Mesendoderm (in vitro differentiated cells): ENCODE measurements at regions not wholly inside any gene's neighbourhood (a gene's known extent, or its start where the extent isn't known, plus 50 kb on each side); places are given as distances from the start of the nearest gene placed in this dataset.

Experiments
- DNase-seq: peaks from one replicate; pipeline ENCODE4 v3.0.0; 2013
- H2AK5ac ChIP-seq: 2 replicates; pipeline ENCODE4 v1.6.1; 2013; ENCODE audit warnings: low read length, inconsistent platforms
- H2BK120ac ChIP-seq: 2 replicates; pipeline ENCODE4 v1.6.1; 2013; ENCODE audit warnings: low read depth, mild to moderate bottlenecking, low read length, moderate library complexity, mixed read lengths
- H2BK15ac ChIP-seq: replicated peaks from 2 replicates; pipeline ENCODE4 v1.6.1; 2013; ENCODE audit warnings: low read depth, mild to moderate bottlenecking, moderate library complexity
- H2BK5ac ChIP-seq: 2 replicates; pipeline ENCODE4 v1.6.1; 2013; ENCODE audit warnings: low read length, inconsistent platforms
- H3K18ac ChIP-seq: 2 replicates; pipeline ENCODE4 v1.6.1; 2013; ENCODE audit warnings: mild to moderate bottlenecking, low read length, mixed read lengths
- H3K23ac ChIP-seq: one replicate; pipeline ENCODE4 v1.6.1; 2013; ENCODE audit warnings: low read length
- H3K27ac ChIP-seq: 2 replicates; pipeline ENCODE4 v1.5.1; 2013; ENCODE audit warnings: low read depth, mild to moderate bottlenecking, inconsistent platforms, low read length, moderate library complexity
- H3K27me3 ChIP-seq: 2 replicates; pipeline ENCODE4 v1.6.1; 2013; ENCODE audit warnings: low read length, control low read depth, mild to moderate bottlenecking, inconsistent platforms; ENCODE audit not compliant: insufficient read depth, poor library complexity
- H3K36me3 ChIP-seq: 2 replicates; pipeline ENCODE4 v1.6.1; 2013; ENCODE audit warnings: low read length, inconsistent platforms; ENCODE audit not compliant: control insufficient read depth, insufficient read depth
- H3K4ac ChIP-seq: one replicate; pipeline ENCODE4 v1.6.1; 2013; ENCODE audit warnings: low read depth, mild to moderate bottlenecking, low read length, moderate library complexity
- H3K4me1 ChIP-seq: 2 replicates; pipeline ENCODE4 v1.6.1; 2013; ENCODE audit warnings: low read depth, low read length, inconsistent platforms; ENCODE audit not compliant: control insufficient read depth
- H3K4me2 ChIP-seq: 2 replicates; pipeline ENCODE4 v1.6.1; 2013; ENCODE audit warnings: low read length
- H3K4me3 ChIP-seq: 2 replicates; pipeline ENCODE4 v1.5.1; 2013; ENCODE audit warnings: mild to moderate bottlenecking, low read length
- H3K56ac ChIP-seq: one replicate; pipeline ENCODE4 v1.6.1; 2013; ENCODE audit warnings: low read length
- H3K79me1 ChIP-seq: 2 replicates; pipeline ENCODE4 v1.6.1; 2013; ENCODE audit warnings: low read length, inconsistent platforms
- H3K79me2 ChIP-seq: 2 replicates; pipeline ENCODE4 v1.6.1; 2013; ENCODE audit warnings: mild to moderate bottlenecking, low read length; ENCODE audit not compliant: control insufficient read depth, insufficient read depth
- H3K9ac ChIP-seq: 2 replicates; pipeline ENCODE4 v1.6.1; 2013; ENCODE audit warnings: low read length, inconsistent platforms
- H4K5ac ChIP-seq: one replicate; pipeline ENCODE4 v1.6.1; 2013; ENCODE audit warnings: low read length
- H4K8ac ChIP-seq: one replicate; pipeline ENCODE4 v1.6.1; 2013; ENCODE audit warnings: low read depth, mild to moderate bottlenecking, control low read depth, low read length, moderate library complexity
- WGBS: extraction: QIAGEN DNeasy Blood & Tissue Kit; methylation state at CpG from one replicate; pipeline ENCODE4 v1.1.7; 2013; ENCODE audit warnings: low lambda C conversion rate, missing lambda C conversion rate; ENCODE audit not compliant: insufficient coverage; ENCODE audit errors: extremely low coverage; 5-methylcytosine and 5-hydroxymethylcytosine counted together

DNA sequence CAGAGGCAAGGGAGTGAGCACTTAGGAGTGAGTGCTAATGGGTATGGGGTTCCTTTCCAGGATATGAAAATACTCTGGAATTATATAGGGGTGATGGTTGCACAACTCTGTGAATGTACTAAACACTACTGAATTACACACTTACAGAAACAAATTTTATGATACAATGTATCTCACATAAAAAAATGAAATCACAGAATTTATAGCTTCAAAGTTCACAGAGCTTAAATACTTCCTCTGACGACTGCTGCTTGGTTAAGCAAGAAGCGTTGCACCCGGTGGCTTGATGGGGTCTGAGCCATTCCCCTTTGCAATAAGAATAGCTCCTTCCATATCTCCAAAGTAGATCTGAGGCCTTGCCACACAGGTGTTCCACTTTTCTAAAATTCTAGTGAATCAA lies 835.1 kb downstream of the TSN start:
- no peak overlapping the region for H2AK5ac ChIP-seq
- DNase-seq, result no peak
- no peak overlapping the region for H4K8ac ChIP-seq
- H3K9ac ChIP-seq, result no peak overlapping the region
- no CpG with 5 or more reads among the region's 3 CpGs for WGBS
- no peak overlapping the region for H3K56ac ChIP-seq
- H3K4ac ChIP-seq, result no peak overlapping the region
- no peak overlapping the region for H3K18ac ChIP-seq
- no peak overlapping the region for H3K4me2 ChIP-seq
- no peaks in the 10 kb centered on the region for H3K4me1 ChIP-seq
- H2BK15ac ChIP-seq, result no peak overlapping the region
- H3K79me1 ChIP-seq, result no peaks in the 10 kb centered on the region
- H2BK5ac ChIP-seq, result no peak overlapping the region
- no peak overlapping the region for H3K4me3 ChIP-seq
- H3K79me2 ChIP-seq, result no peaks in the 10 kb centered on the region
- H3K27me3 ChIP-seq, result no peaks in the 10 kb centered on the region
- no peak overlapping the region for H3K27ac ChIP-seq
- H3K23ac ChIP-seq, result no peak overlapping the region
- H4K5ac ChIP-seq, result no peak overlapping the region
- H3K36me3 ChIP-seq, result no peaks in the 10 kb centered on the region
- H2BK120ac ChIP-seq, result no peak overlapping the region

- Histone ChIP-seq H3K36me3 (no peaks in the 10 kb centered on the region), H3K18ac (no peak overlapping the region), H3K9ac (no peak overlapping the region), H3K4ac (no peak overlapping the region), H3K79me1 (no peaks in the 10 kb centered on the region), H3K4me3 (no peak overlapping the region), H4K8ac (no peak overlapping the region), H3K27ac (no peak overlapping the region), H3K27me3 (no peaks in the 10 kb centered on the region), H3K79me2 (no peaks in the 10 kb centered on the region), H3K4me1 (no peaks in the 10 kb centered on the region), H2BK5ac (no peak overlapping the region), H3K56ac (no peak overlapping the region), H3K4me2 (no peak overlapping the region), H2BK120ac (no peak overlapping the region), H2BK15ac (no peak overlapping the region), H4K5ac (no peak overlapping the region), H3K23ac (no peak overlapping the region), H2AK5ac (no peak overlapping the region)
- no peak for DNase-seq
- no CpG with 5 or more reads among the region's 2 CpGs for WGBS
Measured at GRCh38 chr2:122595065-122595464, 839.6 kb downstream of the TSN start.

DNA sequence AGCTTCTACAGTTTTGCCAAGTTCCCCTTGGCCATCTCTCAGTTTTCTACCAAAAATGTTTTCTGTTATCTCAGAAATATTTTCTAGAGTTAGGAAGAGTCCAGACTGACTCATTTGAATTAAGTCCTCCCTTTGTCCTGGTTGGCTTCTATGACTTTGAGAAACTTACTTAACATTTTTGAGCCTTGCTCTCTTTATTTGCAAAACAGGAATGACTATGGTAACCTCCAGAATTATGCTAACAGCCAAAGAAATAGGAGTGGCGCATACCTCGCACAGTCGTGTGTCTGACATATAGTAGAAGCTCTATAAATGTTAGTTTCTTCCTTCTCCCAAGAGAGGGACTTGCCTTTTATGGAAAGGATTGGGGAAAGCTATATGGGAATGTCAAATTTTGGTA lies 841.1 kb downstream of the TSN start:
- Histone ChIP-seq H3K56ac (no peak overlapping the region), H3K27ac (no peak overlapping the region), H3K4me3 (no peak overlapping the region), H3K23ac (no peak overlapping the region), H3K9ac (no peak overlapping the region), H2BK5ac (no peak overlapping the region), H3K79me2 (no peaks in the 10 kb centered on the region), H2AK5ac (no peak overlapping the region), H4K8ac (no peak overlapping the region), H3K27me3 (no peaks in the 10 kb centered on the region), H4K5ac (no peak overlapping the region), H3K4me1 (no peaks in the 10 kb centered on the region), H3K36me3 (no peaks in the 10 kb centered on the region), H2BK120ac (no peak overlapping the region), H2BK15ac (no peak overlapping the region), H3K79me1 (no peaks in the 10 kb centered on the region), H3K18ac (no peak overlapping the region), H3K4me2 (no peak overlapping the region), H3K4ac (no peak overlapping the region)
- no CpG with 5 or more reads among the region's 3 CpGs for WGBS
- no peak for DNase-seq

DNA sequence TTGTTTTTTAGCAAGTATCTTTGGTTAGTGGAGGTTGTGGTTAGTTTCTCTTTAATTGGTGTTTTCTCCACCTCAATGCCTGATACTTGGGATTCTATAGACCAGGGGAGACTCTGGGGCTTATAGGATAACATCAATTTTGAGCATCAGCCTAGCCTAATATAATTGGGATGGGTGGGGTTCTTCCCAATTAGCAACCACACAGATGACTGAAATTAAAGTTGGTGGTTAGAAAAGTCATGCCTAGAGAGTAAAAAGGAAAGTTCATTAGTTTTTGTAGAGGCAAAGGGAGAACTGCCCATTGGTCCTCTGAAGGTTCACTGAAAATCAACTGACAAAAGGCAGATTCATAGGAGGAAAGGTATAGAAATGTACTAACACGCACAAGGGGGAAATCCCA lies 843.3 kb downstream of the TSN start:
- no peak overlapping the region for H3K4me2 ChIP-seq
- H3K4ac ChIP-seq, result no peak overlapping the region
- H3K4me3 ChIP-seq, result no peak overlapping the region
- H3K23ac ChIP-seq, result no peak overlapping the region
- H2AK5ac ChIP-seq, result no peak overlapping the region
- H3K79me1 ChIP-seq, result no peaks in the 10 kb centered on the region
- no peaks in the 10 kb centered on the region for H3K36me3 ChIP-seq
- no peak overlapping the region for H2BK5ac ChIP-seq
- H3K9ac ChIP-seq, result no peak overlapping the region
- H3K56ac ChIP-seq, result no peak overlapping the region
- no peaks in the 10 kb centered on the region for H3K4me1 ChIP-seq
- H3K18ac ChIP-seq, result no peak overlapping the region
- no peaks in the 10 kb centered on the region for H3K27me3 ChIP-seq
- no peak for DNase-seq
- H2BK120ac ChIP-seq, result no peak overlapping the region
- no peak overlapping the region for H2BK15ac ChIP-seq
- no peak overlapping the region for H4K5ac ChIP-seq
- no peaks in the 10 kb centered on the region for H3K79me2 ChIP-seq
- H3K27ac ChIP-seq, result no peak overlapping the region
- no CpG with 5 or more reads among the region's 1 CpG for WGBS
- H4K8ac ChIP-seq, result no peak overlapping the region

- Histone ChIP-seq H3K4me2 (no peak overlapping the region), H2BK15ac (no peak overlapping the region), H3K27me3 (no peaks in the 10 kb centered on the region), H3K56ac (no peak overlapping the region), H2BK5ac (no peak overlapping the region), H3K18ac (no peak overlapping the region), H3K27ac (no peak overlapping the region), H2AK5ac (no peak overlapping the region), H2BK120ac (no peak overlapping the region), H3K4me3 (no peak overlapping the region), H3K36me3 (no peaks in the 10 kb centered on the region), H4K5ac (no peak overlapping the region), H4K8ac (no peak overlapping the region), H3K23ac (no peak overlapping the region), H3K4me1 (no peaks in the 10 kb centered on the region), H3K4ac (no peak overlapping the region), H3K9ac (no peak overlapping the region), H3K79me1 (no peaks in the 10 kb centered on the region), H3K79me2 (no peaks in the 10 kb centered on the region)
- no peak for DNase-seq
- no CpG with 5 or more reads among the region's 3 CpGs for WGBS
Measured at GRCh38 chr2:122610948-122611609, 855.6 kb downstream of the TSN start.

GRCh38 chr2:122622934-122623333 lies 867.5 kb downstream of the TSN start:
- Histone ChIP-seq H3K79me1 (no peaks in the 10 kb centered on the region), H3K4ac (no peak overlapping the region), H4K5ac (no peak overlapping the region), H3K4me3 (no peak overlapping the region), H3K56ac (no peak overlapping the region), H2AK5ac (no peak overlapping the region), H3K9ac (no peak overlapping the region), H3K36me3 (no peaks in the 10 kb centered on the region), H3K27ac (no peak overlapping the region), H2BK120ac (no peak overlapping the region), H3K4me2 (no peak overlapping the region), H2BK5ac (no peak overlapping the region), H3K18ac (no peak overlapping the region), H2BK15ac (no peak overlapping the region), H3K27me3 (no peaks in the 10 kb centered on the region), H3K23ac (no peak overlapping the region), H3K79me2 (no peaks in the 10 kb centered on the region), H4K8ac (no peak overlapping the region), H3K4me1 (no peaks in the 10 kb centered on the region)
- no CpG with 5 or more reads among the region's 3 CpGs for WGBS
- DNase-seq, result no peak
